ENCODE measurements at regions not wholly inside any gene's neighbourhood (a gene's known extent, or its start where the extent isn't known, plus 50 kb on each side); places are given as distances from the start of the nearest gene placed in this dataset.
"Not testable (repeated sequence)": the region's sequence is repeated elsewhere in the genome, so short reads cannot be mapped to it uniquely, and the experiment has no call there.

- DNase-seq: no peak
Observed at GRCh38 chrX:15114743-15115566, 154.9 kb downstream of the ASB9 start.

- DNase-seq: no peak
Observed at GRCh38 chrX:15107367-15107988, 162.4 kb downstream of the ASB9 start.

GRCh38 chrX:15098505-15098904 lies 171.4 kb downstream of the ASB9 start:
- no peak for DNase-seq

GRCh38 chrX:15087747-15088146 lies 182.1 kb downstream of the ASB9 start:
- DNase-seq: no peak

- DNase-seq: no peak
Observed at GRCh38 chrX:15073313-15073712, 196.6 kb downstream of the ASB9 start.

GRCh38 chrX:15072880-15073279 lies 197.0 kb downstream of the ASB9 start:
- no peak for DNase-seq

GRCh38 chrX:15072259-15072658 lies 197.6 kb downstream of the ASB9 start:
- no peak for DNase-seq

GRCh38 chrX:15059474-15059873 lies 186.3 kb downstream of the MOSPD2 start:
- no peak for DNase-seq

- no peak for DNase-seq
Observed at GRCh38 chrX:15056044-15056443, 182.8 kb downstream of the MOSPD2 start.

GRCh38 chrX:15055146-15055930 lies 182.1 kb downstream of the MOSPD2 start:
- no peak for DNase-seq

- DNase-seq: no peak
Observed at GRCh38 chrX:15050395-15050794, 177.2 kb downstream of the MOSPD2 start.

- DNase-seq: no peak
Observed at GRCh38 chrX:15043538-15043937, 170.3 kb downstream of the MOSPD2 start.

GRCh38 chrX:15033917-15034316 lies 160.7 kb downstream of the MOSPD2 start:
- DNase-seq: no peak

GRCh38 chrX:15017491-15017890 lies 144.3 kb downstream of the MOSPD2 start:
- DNase-seq: no peak

GRCh38 chrX:15016051-15016450 lies 142.8 kb downstream of the MOSPD2 start:
- DNase-seq: no peak

- DNase-seq: no peak
Observed at GRCh38 chrX:15014281-15014680, 141.1 kb downstream of the MOSPD2 start.

GRCh38 chrX:15013461-15013860 lies 140.2 kb downstream of the MOSPD2 start:
- no peak for DNase-seq

GRCh38 chrX:14997271-14997670 lies 124.0 kb downstream of the MOSPD2 start:
- DNase-seq: no peak

GRCh38 chrX:14984425-14984824 lies 111.2 kb downstream of the MOSPD2 start:
- not testable (repeated sequence) for DNase-seq
